RKO (cell line): ENCODE measurements at regions not wholly inside any gene's neighbourhood (a gene's known extent, or its start where the extent isn't known, plus 50 kb on each side); places are given as distances from the start of the nearest gene placed in this dataset.
"Not testable (repeated sequence)": the region's sequence is repeated elsewhere in the genome, so short reads cannot be mapped to it uniquely, and the experiment has no call there.

ENCODE experiments used
- DNase-seq: peaks from one replicate; pipeline ENCODE4 v3.0.0-alpha.2; 2016; ENCODE audit warnings: low spot score

DNA sequence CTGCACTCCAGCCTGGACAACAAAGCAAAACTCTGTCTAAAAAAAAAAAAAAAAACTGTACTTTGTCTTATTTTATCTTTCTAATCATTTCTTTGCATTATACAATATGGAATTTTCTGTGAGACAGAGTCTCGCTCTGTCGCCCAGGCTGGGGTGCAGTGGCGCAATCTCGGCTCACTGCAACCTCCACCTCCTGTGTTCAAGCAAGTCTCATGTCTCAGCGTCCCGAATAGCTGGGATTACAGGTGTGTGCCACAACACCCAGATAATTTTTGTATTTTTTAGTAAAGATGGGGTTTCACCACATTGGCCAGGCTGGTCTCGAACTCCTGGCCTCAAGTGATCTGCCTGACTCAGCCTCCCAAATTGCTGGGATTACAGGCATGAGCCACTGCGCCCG is 90.0 kb downstream of the MRPL14 start:
- not testable (repeated sequence) for DNase-seq

DNA sequence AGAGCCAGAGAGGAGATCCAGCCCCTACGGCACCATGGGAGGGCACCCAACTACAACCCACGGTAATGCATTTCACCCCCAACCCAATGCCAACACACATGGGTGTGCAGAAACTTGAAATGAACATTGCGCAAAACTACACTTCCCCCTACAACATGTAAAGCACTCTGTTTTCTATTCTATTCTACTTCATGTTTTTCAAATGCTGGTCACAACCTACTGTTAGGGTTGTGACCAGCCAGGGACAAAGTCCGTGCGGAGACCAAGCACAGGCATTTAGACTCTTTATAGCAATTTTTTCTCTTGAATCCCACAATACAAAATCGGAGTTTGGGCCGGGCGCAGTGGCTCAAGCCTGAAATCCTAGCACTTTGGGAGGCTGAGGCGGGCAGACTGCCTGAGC is 90.6 kb downstream of the MRPL14 start:
- DNase-seq = no peak

DNA sequence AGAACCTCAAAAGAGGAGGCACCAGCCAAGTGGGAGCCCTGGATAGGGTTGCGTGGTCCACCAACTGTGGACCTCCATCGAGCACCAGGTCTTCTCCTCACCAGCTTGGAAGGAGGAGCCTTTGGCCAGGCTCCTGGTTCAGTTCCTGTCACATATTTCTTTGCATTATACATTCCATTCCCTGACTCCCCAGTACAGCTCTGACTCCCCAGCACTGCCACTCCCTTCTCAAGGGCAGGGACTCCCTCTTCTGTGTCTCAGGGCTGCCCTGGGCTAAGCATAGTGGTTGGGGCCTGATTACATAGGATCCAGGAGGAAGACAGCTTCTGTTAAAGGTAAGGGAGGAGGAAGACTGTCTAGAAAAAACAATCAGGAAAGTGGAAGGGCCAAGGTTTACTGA is 91.1 kb downstream of the MRPL14 start:
- no peak for DNase-seq

DNA sequence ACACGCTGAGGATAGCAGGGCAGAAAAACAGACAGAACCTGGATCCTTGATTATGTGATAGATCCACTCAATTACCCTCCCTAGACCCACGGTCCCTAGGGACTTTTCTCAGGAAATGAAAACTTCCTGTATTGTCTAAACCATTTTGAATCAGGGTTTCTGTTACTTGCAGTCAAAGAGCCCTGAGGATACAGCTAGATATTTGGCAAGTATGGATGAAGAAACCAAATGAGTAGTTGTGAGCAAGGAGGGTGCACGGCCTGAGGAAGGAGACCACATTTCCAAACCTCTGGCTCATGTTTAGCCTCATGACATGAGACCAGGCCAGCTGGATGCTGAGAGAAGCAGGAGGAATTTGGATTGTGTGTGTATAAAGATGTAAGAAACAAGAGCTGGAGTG is 91.6 kb downstream of the MRPL14 start:
- DNase-seq = no peak

DNA sequence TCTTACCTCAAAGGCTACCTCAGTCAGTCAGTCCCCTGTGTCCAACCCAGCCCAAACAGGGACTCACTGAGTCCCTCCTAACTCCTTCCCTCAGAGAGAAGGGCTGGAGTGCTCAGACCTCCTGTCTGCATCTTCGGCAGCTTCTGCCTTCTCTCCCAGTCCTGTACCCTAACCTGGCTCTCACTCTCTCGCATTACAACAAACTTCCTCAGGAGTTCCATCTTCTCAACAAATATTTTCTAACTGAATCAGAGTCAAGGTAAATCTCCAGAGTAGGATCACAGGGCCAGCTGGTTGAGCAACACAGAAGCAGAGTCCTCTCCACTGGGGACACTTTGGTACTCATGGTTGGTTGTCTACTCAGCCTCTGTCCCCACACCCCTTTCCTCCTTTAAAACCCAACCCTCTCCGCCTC is 92.3 kb downstream of the MRPL14 start:
- no peak for DNase-seq

DNA sequence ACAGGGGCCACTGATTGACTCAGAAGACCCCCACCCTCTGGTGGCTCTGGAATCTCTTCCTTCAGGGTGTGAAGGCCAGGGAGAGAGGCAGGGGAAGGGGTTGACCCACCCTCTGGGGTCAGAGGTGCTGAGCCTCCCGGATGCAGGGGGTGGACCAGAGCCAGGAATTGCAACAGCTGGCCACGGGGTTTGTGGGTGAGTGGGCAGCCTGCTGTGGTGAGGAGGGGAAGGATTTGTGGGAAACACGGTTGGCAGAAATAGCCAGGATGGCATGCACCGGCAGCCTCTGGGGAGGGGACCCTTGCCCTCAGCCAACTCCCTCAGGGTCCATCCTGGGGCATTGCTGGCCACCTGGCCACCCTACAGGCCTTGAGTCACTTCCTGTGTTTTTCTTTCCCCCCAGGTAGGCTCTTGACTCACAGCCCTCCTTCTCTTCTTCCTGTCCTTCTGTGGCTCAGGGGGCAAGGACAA is 92.8 kb downstream of the MRPL14 start:
- no peak for DNase-seq

DNA sequence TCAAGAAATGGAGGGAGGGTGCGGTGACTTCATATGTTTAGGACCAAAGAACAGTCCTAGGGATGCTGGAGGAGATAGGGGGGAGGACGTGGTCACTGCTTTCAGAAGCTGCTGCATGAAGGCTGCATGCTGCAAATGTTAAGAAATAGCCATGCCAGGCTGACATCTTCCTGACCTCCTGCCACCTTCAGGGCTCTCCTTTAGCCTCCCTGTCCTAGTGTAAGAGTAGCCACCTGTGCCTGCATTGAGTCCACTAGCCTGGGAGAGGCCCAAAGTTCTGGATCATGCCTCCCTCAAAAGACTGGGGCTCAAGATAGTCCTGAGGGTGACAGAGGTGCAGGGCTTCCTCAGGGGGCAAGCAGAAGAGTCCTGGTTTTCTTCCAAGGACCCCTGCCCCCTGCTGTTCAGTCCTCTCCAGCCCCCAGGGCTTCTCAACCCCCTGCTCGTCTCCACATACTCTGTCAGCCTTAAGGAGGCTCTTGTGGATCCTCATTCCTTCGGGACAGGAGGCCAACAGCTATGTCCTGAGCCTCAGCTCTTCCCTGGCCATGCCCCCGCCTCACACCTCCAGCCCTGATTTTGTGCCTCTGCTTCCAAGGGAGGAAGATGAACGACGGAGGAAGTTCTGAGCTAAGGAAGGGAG is 96.3 kb downstream of the MRPL14 start:
- no peak for DNase-seq

DNA sequence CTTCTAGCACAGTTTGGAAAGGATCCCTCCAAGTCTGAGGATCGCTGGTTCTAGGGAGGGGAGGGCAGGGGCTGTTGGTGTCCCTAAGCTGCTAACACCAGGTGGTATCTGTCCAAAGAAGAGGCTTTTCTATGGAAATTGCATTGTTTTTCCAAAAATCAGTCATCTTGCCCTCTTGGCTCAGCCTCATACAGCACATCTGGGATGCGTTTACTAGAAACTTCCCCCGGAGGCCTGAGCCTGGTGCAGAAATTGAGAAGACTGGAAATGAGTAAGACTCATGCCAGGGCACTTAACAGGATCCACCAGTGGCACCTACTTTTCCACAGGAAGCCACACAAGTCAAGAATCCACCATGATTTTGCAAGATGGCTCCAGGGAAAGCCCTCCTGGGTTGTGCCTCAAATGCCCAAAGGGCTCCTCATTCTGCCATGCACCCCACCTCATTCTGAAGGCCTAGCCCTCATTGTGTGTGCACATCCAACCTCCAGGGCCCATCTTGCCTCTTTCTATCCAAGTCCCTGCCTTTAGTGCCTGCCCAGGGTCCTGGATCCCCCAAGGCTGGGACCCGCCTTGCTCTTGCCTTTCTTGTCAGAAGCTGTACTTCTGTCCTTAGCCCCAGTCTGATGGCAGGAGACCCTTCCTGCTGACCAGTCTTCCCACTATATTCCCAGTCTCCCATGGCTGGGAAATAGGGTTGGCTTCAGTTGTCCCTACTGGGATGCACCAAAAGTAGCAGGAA is 97.6 kb downstream of the MRPL14 start:
- no peak for DNase-seq

DNA sequence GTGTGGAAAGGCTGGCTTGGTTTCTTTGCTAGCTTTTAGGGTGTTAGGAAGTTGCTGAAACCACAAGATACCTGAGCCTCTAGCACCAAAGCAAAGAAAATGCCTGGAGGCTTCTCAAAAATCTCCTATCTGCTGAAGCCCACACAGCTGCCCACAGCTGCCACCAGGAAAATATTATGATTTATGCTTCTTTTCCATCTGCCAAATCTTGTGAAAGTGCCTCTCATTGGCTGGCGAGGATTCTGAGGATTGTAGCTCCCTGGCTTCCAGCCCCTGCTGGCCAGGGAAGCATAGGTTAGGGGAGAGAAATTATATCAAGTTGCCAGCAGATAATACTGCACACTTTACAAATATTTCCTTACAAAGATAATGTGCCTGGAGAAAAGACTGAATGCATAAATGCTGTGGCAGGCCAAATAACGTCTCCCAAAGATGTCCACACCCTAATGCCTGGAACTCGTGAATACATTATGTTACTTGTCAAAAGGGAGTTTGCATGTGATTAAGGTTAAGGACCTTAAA is 98.4 kb downstream of the MRPL14 start:
- DNase-seq = no peak

DNA sequence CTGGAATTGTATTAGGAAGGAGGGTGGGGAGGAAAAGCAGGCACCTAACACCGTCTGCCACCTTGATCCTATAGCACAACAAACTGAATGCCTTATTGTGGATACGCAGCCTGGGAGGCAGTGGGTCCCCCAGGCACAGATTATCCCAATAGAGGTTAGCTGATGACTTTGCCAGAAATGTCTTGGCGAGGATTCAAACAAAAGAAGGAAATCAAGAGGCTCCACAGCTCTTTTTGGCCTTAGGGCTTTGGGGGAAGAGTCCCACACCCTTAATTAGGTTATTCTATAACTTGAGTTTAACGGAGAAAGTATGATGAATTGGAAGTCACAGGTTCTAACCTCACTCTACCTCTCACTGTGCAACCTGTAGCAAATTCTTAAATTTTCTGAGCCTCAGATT is 102.0 kb downstream of the MRPL14 start:
- no peak for DNase-seq

DNA sequence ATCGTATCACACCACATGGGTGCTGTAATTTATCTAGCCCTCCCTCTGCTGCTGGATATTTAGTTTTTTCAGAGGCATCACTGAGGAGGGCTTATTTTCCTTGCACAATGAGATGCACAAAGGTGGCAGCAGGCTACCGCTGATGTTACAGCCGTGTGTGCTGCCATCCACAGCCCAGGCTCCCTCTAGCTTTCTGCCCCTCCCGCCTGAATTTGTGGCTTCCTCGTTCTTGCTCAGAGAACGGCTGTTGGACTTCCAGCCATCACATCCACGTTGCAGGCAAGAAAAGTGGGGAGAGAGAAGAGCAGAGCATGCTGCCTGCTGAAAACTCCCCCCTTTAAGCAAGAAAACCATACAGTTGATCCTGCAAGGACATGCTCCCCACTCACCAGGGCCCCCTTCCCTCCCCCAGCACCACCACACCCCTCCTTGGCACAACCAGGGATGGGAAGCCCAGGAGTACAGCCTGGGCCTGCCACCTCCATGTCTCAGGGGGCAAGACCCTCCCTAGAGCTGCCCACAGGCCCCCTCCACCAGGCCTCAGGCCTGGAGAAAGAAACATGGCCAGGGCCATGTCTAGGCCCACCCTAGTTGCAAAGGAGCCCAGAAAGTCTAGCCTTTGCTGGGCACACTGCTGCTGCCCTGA is 102.6 kb downstream of the MRPL14 start:
- DNase-seq = no peak

DNA sequence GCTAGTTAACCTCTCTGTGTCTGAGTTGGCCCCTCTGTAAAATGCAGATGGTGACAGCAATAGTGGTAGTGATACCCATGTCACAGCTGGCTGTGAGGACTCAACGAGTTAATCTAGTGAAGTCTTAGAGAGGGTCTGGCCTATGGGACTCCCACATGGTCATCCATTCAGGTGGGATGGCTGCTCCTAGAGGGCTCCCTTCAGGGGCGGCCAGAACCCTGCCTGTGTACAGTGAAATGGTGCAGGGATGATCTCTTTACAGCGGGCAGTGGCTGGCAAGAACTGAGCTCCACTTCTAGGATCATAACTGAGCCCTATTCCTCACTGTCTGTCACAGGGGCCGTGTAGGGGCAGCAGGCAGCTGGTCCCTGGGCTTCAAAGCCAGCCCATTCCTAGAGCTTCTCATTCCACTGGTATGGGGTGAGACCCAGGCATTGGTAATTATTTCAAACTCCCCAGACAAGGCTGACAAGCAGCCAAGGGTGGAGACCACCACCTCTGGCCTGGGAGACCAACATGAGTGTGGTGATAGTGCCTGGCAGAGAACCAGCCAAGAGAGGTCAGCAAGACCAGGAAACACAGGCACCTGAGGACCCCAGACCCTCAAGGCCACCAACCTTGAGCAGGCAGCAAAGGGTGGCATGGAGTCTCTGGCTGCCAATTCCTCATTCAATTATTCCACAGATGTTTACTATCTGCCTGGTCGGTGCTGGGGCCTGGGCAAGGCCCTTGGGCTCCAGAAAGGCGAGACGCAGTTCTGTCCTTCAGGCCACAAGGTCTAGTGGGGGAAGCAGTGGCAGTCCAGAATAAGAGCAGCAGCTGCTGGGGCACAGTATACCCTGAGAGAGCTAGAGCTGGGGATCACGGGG is 103.4 kb downstream of the MRPL14 start:
- DNase-seq = no peak

DNA sequence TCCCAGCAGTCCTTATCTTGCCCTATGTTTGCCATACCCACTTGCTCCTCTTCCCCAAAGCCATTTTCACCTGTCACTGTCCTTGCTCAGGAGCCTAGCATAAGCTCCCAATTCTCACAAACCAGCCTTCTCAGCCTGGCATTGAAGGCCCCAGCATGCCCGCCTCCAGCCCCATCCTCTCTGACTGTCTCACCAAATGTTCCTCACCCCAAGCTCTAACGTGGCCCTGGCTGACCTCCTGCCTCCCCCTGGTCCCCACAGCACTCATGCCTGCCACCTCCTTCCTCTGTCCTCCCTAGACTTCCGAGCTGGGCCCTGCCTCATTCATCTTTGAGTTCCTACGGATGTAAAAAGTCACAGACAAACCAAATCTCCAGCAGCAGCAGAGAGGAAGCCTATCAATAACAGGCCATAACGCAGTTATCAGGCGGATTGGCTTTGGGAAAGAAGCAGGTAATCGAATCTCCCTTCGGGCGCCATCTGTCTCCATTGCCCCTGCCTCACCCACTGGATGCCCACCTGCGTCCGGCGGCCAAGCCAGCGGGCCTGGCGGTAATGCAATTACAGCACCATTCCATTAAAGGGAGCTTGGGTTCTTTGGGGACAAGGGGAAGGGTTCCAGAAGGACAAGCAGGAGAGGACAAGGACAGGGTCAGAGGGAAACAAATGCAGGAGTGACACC is 104.4 kb downstream of the MRPL14 start:
- DNase-seq = no peak

DNA sequence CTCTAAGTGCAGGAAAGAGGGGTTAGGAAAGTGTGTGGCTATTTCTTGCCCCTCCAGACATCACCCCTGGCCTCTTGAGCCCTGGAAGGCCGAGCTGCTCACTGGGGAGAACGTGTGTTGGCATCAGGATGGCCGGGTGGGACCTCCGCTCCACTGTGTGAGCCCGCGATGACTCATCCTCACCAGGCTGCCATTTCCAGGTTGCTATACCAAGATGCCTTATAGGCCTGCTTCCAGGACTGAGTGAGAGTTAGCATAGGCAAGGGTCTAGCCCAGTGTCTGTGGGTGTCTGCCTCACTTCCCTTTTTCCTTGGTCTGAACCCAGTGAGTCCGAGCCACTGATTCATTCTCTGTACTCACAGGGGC is 105.0 kb downstream of the MRPL14 start:
- DNase-seq = no peak

DNA sequence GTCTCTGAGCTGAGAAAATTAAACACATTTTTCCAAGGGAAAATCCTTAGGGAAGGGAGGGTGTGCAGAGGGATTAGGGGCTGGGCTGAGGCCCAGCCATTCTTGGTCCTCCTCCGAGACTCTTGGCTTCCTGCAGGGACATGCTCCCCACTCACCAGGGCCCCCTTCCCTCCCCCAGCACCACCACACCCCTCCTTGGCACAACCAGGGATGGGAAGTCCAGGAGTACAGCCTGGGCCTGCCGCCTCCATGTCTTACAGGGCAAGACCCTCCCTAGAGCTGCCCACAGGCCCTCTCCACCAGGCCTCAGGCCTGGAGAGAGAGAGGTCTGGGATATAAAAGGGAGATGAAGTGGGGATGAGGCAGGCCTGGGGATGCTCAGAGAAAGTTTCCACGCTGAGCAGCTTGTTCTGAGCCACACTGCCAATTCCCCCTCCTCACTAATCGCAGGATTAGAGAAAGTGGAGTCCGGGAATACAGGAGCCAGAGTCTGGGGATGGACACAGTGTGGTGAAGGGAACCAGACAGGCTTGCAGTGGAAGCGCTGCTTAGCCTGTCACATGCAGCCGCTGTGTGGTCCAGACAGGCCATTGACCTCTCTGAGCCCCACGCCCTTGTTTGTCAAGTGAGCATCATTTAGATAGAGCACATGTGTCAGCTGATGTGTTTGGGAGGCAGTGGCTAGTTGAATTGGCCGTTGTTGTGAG is 105.5 kb downstream of the MRPL14 start:
- no peak for DNase-seq

DNA sequence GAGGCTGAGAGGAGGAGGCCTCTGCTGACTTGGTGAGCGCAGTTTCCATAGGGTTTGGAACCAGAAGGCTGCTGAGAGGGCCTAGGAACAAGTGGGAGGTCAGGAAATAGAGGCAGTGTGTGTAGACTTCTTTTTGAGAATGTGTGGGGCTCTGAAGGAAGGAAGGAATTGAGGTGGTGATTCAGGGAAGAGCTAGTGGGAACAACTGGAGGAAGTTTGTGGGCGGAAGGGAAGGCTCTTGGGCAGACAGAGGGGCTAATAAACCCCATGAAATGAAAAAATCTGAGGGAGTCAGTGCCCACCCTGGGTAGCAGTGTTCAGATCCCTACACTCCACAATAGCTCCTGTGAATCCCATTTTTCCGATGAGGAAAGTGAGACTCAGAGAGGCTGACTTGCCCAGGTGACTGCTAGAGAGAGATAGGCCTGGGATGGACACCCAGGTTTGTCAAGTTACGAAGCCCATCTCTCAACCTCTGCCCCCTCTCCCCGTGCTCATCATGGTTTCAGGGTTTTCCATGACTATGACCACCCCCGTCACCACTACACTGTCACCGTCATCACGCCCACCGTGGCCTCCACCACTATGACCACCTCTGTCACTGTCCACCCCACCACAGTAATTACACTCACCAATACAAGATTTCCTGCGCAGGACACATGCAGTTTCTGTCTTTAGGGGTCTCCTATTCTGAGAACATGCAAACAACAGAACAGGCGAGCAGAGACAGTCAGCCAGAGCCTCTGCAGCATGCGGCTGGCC is 106.4 kb downstream of the MRPL14 start:
- DNase-seq = no peak

DNA sequence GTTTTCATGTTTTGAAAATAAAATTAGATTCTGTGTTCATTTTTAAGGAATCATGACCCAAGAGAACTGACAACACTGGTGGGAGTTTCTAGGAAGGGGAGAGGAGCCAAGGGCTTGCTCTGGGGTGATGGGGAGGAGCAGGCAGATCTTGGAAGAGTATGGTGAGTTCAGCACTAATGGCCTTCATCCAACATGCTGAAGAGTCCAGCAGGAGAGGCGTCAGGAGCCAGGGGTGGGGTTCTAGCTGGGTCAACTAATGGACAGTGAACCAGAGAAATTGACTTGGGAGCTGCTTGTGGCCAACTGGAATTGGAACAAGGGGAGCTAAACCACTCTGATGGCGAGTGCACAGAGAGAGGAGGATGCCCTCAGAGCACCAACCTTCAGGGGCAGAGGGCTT is 107.1 kb downstream of the MRPL14 start:
- no peak for DNase-seq

DNA sequence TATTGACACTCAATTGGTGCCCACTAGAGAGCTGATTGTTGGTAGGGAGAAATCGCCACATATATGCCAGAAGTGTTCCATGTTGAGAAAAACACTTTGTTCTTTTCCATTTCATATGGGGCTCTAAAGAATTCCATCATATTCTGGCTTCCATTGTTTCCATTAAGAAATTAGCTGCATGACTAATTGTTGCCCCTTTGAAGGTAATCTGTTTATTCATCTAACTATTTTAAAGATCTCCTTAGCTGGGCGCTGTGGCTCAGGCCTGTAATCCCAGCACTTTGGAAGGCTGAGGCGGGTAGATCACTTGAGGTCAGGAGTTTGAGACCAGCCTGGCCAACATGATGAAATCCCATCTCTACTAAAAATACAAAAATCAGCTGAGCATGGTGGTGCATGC is 109.9 kb downstream of the MRPL14 start:
- not testable (repeated sequence) for DNase-seq

DNA sequence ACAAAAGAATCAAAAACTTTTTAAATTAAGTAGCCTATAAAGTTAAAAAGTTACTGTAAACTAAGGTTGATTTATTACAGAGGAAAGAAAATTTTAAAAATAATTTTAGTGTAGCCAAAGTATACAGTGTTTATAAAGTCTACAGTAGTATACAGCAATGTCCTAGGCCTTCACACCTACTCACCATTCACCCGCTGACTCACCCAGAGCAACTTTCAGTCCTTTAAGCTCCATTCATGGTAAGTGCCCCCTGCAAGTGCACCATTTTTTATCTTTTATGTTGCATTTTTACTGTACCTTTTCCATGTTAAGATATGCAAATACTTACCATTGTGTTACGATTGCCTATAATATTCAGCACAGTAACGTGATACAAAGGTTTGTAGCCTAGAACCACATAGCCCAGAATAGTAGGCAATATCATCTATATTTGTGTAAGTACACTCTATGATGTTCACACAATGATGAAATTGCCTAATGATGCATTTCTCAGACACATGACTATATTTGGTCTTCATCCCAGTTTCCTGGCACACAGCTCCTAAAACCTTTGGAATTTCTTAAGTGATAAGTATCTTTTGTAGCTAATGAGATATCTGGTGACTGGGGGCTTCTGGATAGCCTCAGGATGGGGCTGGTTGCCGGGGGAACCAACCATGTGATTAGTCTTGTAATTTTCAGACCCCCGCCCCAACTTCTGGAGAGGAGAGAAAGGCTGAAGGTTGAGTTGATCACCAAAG is 111.0 kb downstream of the MRPL14 start:
- DNase-seq = no peak
